ENCODE measurements at regions not wholly inside any gene's neighbourhood (a gene's known extent, or its start where the extent isn't known, plus 50 kb on each side); places are given as distances from the start of the nearest gene placed in this dataset.

DNA sequence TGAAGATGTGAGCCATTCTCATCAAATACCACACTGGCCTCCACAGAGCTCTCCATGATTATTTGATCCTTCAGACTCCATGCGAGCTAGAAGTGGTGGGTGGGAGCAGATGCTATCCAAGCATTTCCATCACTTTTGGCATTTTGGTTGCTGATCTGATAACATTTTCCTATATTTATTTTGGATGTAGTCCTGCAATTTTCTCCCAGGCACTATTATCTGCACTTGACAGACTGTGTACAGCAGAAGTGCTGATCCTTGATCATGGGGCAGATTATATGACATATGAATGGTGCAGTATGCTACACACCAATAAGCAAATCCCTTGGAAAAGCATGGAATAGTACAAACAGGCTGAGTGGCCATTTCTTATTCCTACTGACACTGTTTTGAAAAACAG, 167.6 kb upstream of the LRRC7 start:
- Histone ChIP-seq H3K36me3 (replicated peaks in 1 of 2; ENCODE audit: control insufficient read depth in 1 of 2, insufficient read depth in 2 of 2, low read length in 1 of 2) (no peaks in the 10 kb centered on the region), H3K9ac (no peak overlapping the region), H3K27me3 (ENCODE audit: insufficient read depth) (no peaks in the 10 kb centered on the region), H3K4me1 (ENCODE audit: control insufficient read depth in 1 of 2, insufficient read depth in 2 of 2, low read depth in 1 of 2, low read length in 1 of 2) (no peaks in the 10 kb centered on the region), H3K4me3 (ENCODE audit: low read depth in 2 of 2, low read length in 1 of 2) (no peak overlapping the region), H3F3A (replicated peaks; ENCODE audit: insufficient read depth) (no peaks in the 10 kb centered on the region), H3K79me2 (ENCODE audit: insufficient read depth) (no peaks in the 10 kb centered on the region), H3K9me3 (no peaks in the 10 kb centered on the region), H3K27ac (ENCODE audit: low read depth in 2 of 2, low read length in 1 of 2) (no peak overlapping the region), H3K4me2 (no peak overlapping the region), H3K9me2 (no peaks in the 10 kb centered on the region), H4K20me1 (ENCODE audit: insufficient read depth) (no peaks in the 10 kb centered on the region), H2AFZ (ENCODE audit: low read depth) (no peak overlapping the region)
- CTCF ChIA-PET, result interaction anchor here (1.2 kb wide), 1 partner anchor 20 kb away, joined by 3 read pairs; no protein-coding TSS in a partner anchor
- peak; percentile 11 for DNase-seq
- TF ChIP-seq RCOR1 (IDR thresholded peaks at IDR 0.05; ENCODE audit: low read length) (peak; percentile 58; the same call in 1 of the 2 replicates), NFIC (IDR thresholded peaks at IDR 0.05; ENCODE audit: borderline replicate concordance) (no peak), GATA2 (CRISPR knock-in tag; IDR thresholded peaks at IDR 0.05) (peak; percentile 68)
- 25% methylated on average over 1 of the region's 1 CpG for WGBS (ENCODE audit: low lambda C conversion rate)
- POLR2A ChIA-PET, result no interaction called here

DNA sequence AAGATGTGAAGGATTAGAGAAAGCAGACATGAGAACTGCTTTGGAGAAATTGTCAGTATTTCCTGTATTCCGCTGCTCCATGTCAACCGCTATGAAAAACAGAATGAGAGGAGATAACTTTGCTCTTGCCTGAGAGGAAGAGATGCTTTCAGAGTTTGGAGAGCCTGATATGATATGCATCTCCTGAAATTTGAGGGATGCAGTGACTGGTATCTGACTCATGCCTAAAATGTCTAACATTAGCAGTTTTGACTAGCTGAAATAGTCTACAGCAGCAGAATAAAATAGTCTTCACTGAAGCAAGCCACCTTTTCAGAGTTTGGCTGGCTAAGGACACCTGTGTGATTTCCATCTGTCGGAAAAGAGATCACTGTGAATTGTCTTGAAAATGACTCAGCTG, 165.8 kb upstream of the LRRC7 start:
- H3K27ac ChIP-seq (ENCODE audit: low read depth in 2 of 2, low read length in 1 of 2), result no peak overlapping the region
- H2AFZ ChIP-seq (ENCODE audit: low read depth), result no peak overlapping the region
- no peaks in the 10 kb centered on the region for H3K4me1 ChIP-seq (ENCODE audit: control insufficient read depth in 1 of 2, insufficient read depth in 2 of 2, low read depth in 1 of 2, low read length in 1 of 2)
- H4K20me1 ChIP-seq (ENCODE audit: insufficient read depth), result no peaks in the 10 kb centered on the region
- TF ChIP-seq, protein P1, sequence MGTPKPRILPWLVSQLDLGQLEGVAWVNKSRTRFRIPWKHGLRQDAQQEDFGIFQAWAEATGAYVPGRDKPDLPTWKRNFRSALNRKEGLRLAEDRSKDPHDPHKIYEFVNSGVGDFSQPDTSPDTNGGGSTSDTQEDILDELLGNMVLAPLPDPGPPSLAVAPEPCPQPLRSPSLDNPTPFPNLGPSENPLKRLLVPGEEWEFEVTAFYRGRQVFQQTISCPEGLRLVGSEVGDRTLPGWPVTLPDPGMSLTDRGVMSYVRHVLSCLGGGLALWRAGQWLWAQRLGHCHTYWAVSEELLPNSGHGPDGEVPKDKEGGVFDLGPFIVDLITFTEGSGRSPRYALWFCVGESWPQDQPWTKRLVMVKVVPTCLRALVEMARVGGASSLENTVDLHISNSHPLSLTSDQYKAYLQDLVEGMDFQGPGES (IDR thresholded peaks at IDR 0.05; ENCODE audit: low read depth, low read length), result no peak
- TF ChIP-seq SMC3 (IDR thresholded peaks at IDR 0.05; ENCODE audit: low read depth, low read length) (no peak), POLR2AphosphoS5 (IDR thresholded peaks at IDR 0.05; ENCODE audit: low read depth, low read length) (no peak), NRF1 (IDR thresholded peaks at IDR 0.05; ENCODE audit: low read depth, low read length) (no peak), RXRA (IDR thresholded peaks at IDR 0.05; ENCODE audit: borderline replicate concordance, low read depth) (no peak), SIN3A (IDR thresholded peaks at IDR 0.05; ENCODE audit: borderline replicate concordance, low read depth, low read length) (no peak), FOSL2 (IDR thresholded peaks at IDR 0.05; ENCODE audit: borderline replicate concordance, low read depth) (no peak), GATA2 (CRISPR knock-in tag; IDR thresholded peaks at IDR 0.05) (no peak), RFX5 (IDR thresholded peaks at IDR 0.05; ENCODE audit: low read length) (no peak), NFIC (IDR thresholded peaks at IDR 0.05; ENCODE audit: borderline replicate concordance) (no peak)
- 53% methylated on average over 3 of the region's 3 CpGs for WGBS (ENCODE audit: low lambda C conversion rate)
- DNase-seq, result no peak
- H3K9me2 ChIP-seq, result no peaks in the 10 kb centered on the region
- no peaks in the 10 kb centered on the region for H3K27me3 ChIP-seq (ENCODE audit: insufficient read depth)
- CTCF ChIA-PET, result no interaction called here
- no peaks in the 10 kb centered on the region for H3F3A ChIP-seq (replicated peaks; ENCODE audit: insufficient read depth)
- H3K36me3 ChIP-seq (replicated peaks in 1 of 2; ENCODE audit: control insufficient read depth in 1 of 2, insufficient read depth in 2 of 2, low read length in 1 of 2), result no peaks in the 10 kb centered on the region
- H3K9ac ChIP-seq, result no peak overlapping the region
- no peaks in the 10 kb centered on the region for H3K79me2 ChIP-seq (ENCODE audit: insufficient read depth)
- no peaks in the 10 kb centered on the region for H3K9me3 ChIP-seq
- H3K4me3 ChIP-seq (ENCODE audit: low read depth in 2 of 2, low read length in 1 of 2), result no peak overlapping the region
- no peak overlapping the region for H3K4me2 ChIP-seq
- POLR2A ChIA-PET, result no interaction called here

DNA sequence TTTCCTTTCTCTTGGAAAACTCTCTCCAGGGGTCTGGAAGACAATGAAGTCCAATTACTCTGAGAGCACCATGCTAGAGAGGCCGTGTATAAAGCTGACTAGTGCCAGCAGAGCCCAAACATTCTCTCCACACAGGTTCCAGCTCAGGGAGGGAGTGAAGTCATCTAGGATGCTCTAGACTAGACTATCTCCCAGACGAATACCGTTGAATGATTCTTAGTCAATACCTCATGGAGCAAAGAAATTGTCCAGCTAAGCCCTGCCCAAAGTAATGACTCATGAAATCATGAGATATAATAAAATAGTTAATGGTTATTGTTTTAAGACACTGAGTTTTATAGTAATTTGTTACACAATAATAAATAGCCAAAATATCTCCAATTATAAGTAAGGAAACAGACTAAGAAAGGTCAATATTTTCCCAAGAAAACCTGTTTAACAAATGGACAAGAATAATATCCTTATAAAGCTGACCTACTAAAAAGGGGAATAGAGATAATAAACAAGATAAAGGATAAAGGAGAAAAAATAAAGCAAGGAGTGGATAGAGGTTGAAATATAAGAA, 163.9 kb upstream of the LRRC7 start:
- no peak for DNase-seq
- Histone ChIP-seq H3K79me2 (ENCODE audit: insufficient read depth) (no peaks in the 10 kb centered on the region), H3K9me2 (no peaks in the 10 kb centered on the region), H3K4me1 (ENCODE audit: control insufficient read depth in 1 of 2, insufficient read depth in 2 of 2, low read depth in 1 of 2, low read length in 1 of 2) (no peaks in the 10 kb centered on the region), H2AFZ (ENCODE audit: low read depth) (no peak overlapping the region), H3F3A (replicated peaks; ENCODE audit: insufficient read depth) (no peaks in the 10 kb centered on the region), H3K9me3 (no peaks in the 10 kb centered on the region), H3K4me3 (ENCODE audit: low read depth in 2 of 2, low read length in 1 of 2) (no peak overlapping the region), H3K9ac (no peak overlapping the region), H3K4me2 (no peak overlapping the region), H3K36me3 (replicated peaks in 1 of 2; ENCODE audit: control insufficient read depth in 1 of 2, insufficient read depth in 2 of 2, low read length in 1 of 2) (no peaks in the 10 kb centered on the region), H3K27ac (ENCODE audit: low read depth in 2 of 2, low read length in 1 of 2) (no peak overlapping the region), H4K20me1 (ENCODE audit: insufficient read depth) (no peaks in the 10 kb centered on the region), H3K27me3 (ENCODE audit: insufficient read depth) (no peaks in the 10 kb centered on the region)
- 54% methylated on average over 3 of the region's 3 CpGs for WGBS (ENCODE audit: low lambda C conversion rate)
- ChIA-PET CTCF (no interaction called here), POLR2A (no interaction called here)
- TF ChIP-seq RXRA (IDR thresholded peaks at IDR 0.05; ENCODE audit: borderline replicate concordance, low read depth), result no peak
- no peak for TF ChIP-seq NFIC (IDR thresholded peaks at IDR 0.05; ENCODE audit: borderline replicate concordance)
- TF ChIP-seq NRF1 (IDR thresholded peaks at IDR 0.05; ENCODE audit: low read depth, low read length), result no peak
- no peak for TF ChIP-seq FOSL2 (IDR thresholded peaks at IDR 0.05; ENCODE audit: borderline replicate concordance, low read depth)
- no peak for TF ChIP-seq JUND (IDR thresholded peaks at IDR 0.05)
- no peak for TF ChIP-seq EZH2phosphoT487 (IDR thresholded peaks at IDR 0.05; ENCODE audit: borderline replicate concordance, low read depth)
- TF ChIP-seq FOXJ3 (CRISPR knock-in tag; IDR thresholded peaks at IDR 0.05), result no peak
- no peak for TF ChIP-seq ELF1 (IDR thresholded peaks at IDR 0.05)
- TF ChIP-seq CHD2 (IDR thresholded peaks at IDR 0.05; ENCODE audit: low read length, partially characterized antibody), result no peak
- no peak for TF ChIP-seq YY1 (IDR thresholded peaks at IDR 0.05; ENCODE audit: low read depth)
- no peak for TF ChIP-seq TAF1 (IDR thresholded peaks at IDR 0.05; ENCODE audit: borderline replicate concordance, low read depth, low read length)
- no peak for TF ChIP-seq SMC3 (IDR thresholded peaks at IDR 0.05; ENCODE audit: low read depth, low read length)

All from SK-N-SH (cell line).